Nucleus accumbens (tissue), 56 donors: ENCODE measurements at regions not wholly inside any gene's neighbourhood (a gene's known extent, or its start where the extent isn't known, plus 50 kb on each side); places are given as distances from the start of the nearest gene placed in this dataset.
"Not testable (repeated sequence)": the region's sequence is repeated elsewhere in the genome, so short reads cannot be mapped to it uniquely, and the experiment has no call there.

Experiments
- DNase-seq, 56 donors: peaks; one replicate each; lab custom pipeline; 2025; lab: John Stamatoyannopoulos, UW

DNA sequence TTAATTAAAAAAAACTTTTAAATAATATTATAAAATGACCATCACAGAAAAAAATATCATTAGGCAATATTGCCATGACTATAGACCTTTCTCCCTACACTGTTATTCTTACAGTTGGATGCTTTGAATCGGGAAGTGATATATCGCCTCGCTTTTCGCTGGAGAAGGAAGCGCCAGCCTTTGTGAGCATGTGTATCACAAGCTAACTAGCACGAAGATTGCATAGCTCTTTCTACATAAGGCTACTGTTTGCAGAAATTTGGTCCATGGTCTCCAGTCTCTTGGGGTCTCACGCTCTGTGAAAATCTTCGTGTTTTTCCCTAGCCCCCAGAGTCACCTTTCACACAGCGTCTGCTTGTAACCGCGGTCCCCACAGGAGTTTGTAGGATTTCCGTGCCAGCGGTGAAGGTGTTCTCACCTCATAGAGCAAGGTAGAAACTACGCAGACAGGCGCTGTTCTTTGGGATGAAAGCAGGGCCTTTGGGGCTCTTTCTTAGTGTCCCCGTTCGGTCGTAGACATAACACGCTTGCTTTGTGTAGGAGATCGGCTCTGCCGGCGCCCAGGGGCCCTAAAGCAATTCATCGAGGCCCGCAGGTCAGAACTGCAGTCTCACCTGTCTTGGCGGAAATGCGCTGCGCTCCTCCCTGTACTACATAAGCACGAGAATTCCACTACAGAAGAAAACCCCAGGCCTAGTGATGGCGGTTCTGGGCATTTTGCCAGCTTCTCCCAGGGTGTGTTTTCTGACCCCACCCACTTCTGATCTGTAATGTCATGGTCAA, 214.5 kb upstream of the NOTCH2NLA start:
- DNase-seq = not testable (repeated sequence)

DNA sequence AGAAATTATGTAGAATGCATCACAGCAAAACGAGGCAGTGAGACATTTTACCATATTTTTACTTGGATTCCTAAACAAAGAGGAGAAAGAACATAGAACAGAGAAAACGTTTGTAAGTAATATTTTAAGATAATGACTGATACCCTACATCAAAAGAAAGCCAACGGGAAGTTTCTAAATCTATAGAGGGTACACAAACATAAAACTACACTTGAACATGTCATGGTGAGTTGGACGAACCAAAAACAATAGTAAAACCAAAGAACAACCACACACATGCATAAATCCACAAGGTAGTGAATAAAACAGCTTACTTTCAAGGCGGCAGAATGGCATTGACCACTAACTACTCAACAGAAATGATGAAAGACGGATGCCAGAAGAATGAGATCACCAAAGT, 209.7 kb upstream of the NOTCH2NLA start:
- not testable (repeated sequence) for DNase-seq

DNA sequence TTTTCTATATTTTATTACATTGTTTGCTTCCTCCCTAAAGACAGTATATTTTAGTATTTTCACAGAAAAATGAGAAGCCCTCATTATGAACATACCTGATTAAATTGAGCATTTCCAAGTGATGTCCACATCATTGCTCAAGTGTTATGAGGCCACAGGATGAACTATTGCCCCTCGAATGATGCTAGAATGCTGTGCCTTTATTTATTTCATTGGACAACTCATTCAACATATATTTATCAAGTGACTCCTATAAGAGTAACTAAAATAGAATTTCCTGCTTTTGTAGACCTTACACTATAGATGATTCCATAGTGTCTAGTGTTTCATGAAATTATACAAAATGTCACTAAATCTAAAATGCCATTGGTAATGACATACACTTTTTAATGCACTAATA, 187.8 kb upstream of the NOTCH2NLA start:
- not testable (repeated sequence) for DNase-seq

DNA sequence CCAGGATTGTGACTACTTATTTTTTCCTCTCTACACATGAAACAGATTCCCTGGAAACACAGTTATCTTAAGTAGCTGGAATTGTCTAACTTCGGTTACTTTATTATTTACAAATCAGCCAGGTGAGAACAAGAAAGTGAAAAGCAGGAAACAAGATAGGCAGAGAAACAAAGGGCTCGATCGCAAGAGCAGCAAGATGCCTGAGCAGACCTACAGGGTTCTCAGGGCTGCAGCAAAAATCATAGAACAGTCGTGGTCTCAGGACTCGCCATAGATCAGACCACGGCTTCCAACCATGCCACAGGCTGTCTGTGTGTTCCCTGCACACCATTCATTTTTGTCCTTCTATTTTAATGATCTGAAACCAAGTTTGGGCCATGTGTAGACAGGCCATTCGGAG, 186.2 kb upstream of the NOTCH2NLA start:
- not testable (repeated sequence) for DNase-seq

DNA sequence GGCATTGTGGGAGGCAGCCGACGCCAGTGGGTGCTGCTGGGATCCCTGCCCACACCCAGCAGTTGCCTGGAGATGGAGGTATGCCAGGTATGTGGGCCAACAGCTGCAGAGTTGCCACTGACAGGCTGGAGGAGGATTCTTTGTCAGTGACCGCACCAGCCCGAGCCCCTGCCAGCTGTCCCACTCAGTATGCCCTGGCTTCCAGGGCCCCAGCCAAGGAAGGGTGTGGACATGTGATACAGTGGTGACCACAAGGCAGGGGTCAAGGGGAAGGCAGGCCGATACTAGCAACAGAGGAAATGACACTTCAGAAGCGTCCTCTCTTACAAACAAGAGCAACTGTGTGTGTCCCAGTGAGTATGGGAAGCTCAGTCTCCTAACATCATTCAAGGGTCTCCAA, 185.1 kb upstream of the NOTCH2NLA start:
- DNase-seq = not testable (repeated sequence)

DNA sequence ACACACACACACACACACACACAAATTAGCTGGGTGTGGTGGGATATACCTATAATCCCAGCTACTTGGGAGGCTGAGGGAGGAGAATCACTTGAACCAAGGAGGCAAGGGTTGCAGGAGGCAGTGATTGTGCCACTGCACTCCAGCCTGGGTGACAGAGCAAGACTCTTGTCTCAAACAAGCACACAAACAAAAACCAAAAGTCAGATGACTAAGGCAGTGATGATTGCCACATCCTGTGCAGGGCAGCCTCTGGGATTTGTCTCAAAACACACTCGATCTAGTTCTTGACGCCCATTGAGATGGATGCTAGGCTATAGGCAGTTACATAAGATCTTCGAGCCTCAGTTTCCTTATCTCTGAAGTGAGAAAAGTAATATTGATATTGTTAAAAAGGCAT, 183.1 kb upstream of the NOTCH2NLA start:
- not testable (repeated sequence) for DNase-seq

DNA sequence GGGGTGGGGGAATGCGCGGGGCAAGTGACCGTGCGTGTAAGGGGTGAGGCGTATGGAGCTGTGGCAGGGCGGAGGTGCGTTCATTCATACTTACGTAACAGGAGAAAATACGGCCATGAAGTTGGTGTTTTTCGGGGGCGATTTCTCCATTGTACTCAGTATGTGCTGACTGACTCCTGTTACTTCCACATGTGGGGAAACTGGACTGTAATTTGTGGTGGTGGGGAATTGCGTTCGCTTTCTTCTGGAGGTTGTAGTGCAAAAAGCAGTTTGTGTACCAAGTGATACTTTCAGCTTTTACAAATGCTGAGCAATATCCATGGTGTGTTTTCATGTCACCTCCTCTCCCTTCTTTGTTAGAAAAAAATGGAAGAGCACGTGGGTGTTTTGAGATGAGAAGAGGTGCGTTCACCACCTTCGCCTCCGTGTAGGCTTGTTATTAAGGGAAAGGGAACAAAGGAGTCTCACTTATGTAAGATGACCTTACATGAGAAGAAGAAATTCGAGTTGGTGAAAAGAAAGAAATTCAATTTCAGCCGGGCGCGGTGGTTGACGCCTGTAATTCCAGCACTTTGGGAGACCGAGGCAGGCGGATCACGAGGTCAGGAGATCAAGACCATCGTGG, 181.1 kb upstream of the NOTCH2NLA start:
- peak in 36 of 56 donors; percentile 5 to 77 (median 33) for DNase-seq

DNA sequence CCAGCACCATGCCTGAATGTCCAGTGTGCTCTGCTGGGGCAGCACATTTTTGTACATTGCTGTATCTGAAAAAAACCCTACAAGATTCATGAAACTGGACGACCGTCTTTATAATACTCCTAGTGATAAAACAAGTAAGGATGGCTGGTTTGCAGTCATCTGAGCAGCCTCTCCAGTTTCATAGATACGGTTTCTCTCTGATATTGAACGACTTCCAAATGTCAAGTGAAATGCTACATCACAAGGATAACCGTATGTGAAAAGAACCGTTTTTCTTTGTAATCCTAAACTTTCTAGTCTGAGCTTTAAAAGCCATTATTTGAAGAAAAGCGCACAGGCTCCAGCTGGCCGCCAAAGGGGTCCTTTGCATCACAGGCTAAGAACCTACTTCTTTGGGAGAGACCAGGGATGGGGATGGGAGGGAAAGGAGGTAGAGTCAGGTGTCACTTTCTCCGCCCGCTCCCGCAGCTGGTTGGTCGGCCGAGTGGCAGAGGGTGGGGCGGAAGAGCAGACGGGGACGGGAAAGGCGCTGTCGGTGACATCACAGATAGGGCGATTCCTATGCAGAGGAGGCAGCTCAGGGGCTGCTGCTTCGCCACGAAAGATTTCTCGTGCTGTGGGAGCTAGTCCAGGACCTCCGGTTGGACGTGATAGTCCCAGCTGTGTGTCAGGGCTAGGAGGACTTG, 180.4 kb upstream of the NOTCH2NLA start:
- DNase-seq = peak in 41 of 56 donors; percentile 1 to 85 (median 40)

DNA sequence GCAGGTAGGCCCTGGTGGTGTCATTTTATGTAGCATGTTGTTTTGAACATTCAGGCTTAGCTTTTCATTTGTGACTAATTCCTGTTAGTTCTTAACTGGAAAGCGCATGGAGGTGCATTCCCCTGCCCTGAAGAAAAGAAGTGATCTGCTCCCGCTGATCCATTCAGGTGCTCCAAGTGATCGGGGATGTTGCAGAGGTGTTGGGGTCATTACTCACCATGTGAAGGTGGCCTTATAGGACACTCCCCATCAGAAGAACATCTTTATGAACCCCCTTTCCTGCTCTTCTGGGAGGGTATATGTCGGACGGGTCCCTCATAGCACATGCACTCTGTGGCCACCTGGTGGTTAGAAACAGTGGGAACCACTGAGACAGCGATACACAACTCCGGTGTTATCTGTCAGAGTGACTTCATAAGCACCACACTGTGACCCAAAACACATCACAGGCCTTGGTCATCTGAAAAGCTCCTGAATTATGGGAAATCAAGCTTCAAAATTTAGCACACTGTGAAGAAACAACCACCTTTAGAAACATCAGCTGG, 172.5 kb upstream of the NOTCH2NLA start:
- not testable (repeated sequence) for DNase-seq

DNA sequence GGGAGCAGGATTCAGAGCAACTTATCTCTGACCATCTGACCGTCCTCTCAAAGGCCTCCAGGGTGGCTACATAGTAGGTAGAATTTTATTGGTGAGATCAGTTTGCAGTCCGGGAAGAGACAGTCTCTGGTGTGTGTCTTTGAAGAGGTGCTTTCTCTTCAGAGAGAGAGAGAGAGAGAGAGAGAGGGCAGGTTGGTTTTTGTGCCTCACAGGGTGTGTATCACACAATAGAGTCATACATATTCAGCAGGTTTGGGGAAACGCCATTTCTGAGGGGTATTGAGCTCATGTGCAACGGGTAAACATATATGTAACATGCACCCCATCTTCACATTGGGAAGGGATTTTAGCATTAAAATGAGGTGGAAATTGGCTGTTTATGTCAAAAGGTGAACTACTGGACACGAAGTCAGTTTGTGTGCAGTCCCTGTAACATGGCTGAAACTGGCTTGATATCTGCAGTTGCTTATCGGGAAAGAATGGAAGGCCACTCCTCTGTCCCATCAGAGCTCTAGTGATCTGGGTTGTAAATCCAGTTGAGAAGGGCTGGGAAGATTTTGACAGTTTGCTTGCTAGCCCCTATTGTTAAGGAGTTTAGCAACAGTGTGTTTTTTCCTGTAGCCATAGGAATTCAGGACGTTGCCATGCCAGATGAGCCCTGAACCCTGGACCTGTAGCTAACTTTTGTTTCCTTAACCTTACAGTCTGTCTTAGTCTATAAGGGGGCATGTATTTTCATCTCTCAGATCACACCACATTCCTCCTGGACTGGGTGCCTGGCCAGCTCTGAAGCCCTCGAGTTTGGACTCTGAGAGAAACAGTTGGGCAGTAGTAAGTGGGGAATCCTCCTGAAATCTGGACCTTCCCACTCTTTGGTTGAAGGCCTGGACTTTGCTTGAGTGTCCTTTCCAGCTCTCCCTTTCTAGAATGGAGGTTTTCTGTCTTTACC, 171.6 kb upstream of the NOTCH2NLA start:
- DNase-seq = not testable (repeated sequence)

DNA sequence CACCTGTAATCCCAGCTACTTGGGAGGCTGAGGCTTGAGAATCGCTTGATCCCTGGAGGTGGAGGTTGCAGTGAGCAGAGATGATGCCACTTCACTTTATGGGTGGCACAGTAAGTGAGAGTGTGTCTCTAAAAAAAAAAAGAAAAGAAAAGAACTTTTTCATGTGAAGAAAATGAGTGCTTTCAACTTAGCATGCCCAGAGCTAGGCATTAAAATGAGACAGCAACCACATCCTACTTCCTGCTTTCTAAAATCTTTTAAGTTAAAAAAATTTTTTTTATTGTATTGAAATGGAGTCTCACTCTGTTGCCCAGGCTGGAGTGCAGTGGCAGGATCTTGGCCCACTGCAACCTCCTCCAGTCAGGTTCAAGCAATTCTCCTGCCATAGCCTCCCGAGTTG, 170.4 kb upstream of the NOTCH2NLA start:
- not testable (repeated sequence) for DNase-seq

DNA sequence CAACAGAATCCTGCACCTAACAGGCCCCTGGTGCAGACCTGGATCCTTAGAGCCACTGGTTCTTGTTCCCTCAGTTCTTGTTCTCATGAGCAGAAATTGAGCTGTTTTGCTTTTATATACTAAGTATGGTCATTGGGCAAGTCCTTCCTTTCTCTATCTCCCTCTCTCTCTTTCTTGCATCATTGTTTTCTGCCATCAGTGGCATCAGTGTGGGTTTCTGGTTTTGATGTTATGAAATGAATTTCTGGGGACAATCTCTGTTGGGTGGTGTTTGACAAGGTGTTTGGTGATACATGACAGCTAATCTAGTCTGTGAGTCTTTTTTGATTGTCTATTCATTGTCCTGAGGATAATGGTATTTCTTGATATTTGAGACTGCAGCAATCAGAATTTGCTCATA, 168.0 kb upstream of the NOTCH2NLA start:
- not testable (repeated sequence) for DNase-seq

DNA sequence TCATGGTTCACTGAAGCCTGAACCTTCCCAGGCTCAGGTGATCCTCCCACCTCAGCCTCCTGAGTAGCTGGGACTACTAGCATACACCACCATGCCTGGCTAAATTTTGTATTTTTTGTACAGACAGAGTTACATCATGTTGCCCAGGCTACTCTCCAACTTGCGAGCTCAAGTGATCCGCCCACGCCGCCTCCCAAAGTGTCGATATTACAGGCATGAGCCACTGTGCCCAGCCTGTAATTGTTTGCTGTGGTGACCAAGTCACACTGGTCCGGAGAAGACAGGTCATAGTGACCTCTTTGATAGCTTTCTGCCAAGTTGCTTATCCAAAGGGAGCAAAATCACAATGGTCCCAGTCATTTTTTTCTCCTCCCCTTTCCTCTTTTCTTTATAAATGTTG, 167.4 kb upstream of the NOTCH2NLA start:
- not testable (repeated sequence) for DNase-seq

DNA sequence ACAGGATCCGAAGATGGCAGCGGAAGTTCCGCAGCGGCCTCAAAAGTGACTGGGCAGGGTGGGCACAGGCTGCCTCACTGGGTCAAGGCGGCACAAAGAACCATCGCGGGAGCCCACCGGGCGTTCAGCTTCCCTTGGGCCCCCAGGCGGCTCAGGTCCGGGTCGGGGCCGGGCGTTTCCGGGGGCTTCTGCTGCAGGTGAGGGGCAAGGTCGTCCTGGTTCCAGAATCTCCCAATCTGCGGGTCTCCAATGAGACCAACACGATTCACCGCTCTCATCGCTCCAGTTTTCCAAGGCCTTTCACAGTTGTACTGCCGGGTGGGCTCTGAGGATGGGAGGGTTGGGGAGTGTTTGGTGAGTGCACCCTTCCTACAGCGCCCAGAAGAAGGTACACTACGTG, 165.0 kb upstream of the NOTCH2NLA start:
- DNase-seq = not testable (repeated sequence)

DNA sequence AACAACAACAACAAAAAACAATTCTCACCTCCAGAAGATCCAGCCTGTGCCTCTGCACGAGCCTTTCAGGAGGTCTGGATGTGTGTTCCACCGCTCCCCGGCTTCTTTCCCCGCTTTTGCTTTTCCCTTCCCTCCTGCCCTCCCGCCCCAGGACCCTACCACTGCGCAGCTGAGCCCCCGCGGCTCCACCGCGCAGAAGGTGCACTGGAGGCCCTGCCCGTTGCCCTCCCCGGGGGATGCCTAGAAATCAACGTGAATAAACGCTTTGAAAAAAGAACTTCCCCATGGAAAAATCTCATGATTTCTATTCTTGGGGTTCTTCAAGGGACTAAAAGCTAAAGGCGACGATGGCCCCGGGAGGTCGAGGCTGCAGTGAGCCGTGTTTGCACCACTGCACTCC, 164.3 kb upstream of the NOTCH2NLA start:
- DNase-seq = not testable (repeated sequence)

DNA sequence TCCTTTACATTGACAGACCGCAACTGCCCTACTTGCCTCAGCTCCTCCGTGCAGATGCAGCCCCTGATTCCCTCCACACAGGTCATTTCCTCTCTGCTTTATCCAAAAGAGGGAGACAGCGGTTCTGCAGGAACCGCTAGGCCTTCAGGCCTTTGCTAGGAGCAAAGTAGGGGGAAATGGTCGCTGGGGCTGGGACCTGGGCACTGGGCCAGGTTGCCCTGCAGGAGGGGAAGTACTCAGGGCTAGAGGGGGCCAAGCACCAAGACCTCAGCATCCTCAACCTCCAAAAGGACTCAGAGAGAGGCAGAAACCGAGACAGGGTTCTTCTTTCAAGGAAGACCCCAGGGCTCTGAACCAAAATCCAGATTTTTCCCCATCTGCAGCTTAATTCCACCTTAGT, 160.4 kb upstream of the NOTCH2NLA start:
- DNase-seq = not testable (repeated sequence)

DNA sequence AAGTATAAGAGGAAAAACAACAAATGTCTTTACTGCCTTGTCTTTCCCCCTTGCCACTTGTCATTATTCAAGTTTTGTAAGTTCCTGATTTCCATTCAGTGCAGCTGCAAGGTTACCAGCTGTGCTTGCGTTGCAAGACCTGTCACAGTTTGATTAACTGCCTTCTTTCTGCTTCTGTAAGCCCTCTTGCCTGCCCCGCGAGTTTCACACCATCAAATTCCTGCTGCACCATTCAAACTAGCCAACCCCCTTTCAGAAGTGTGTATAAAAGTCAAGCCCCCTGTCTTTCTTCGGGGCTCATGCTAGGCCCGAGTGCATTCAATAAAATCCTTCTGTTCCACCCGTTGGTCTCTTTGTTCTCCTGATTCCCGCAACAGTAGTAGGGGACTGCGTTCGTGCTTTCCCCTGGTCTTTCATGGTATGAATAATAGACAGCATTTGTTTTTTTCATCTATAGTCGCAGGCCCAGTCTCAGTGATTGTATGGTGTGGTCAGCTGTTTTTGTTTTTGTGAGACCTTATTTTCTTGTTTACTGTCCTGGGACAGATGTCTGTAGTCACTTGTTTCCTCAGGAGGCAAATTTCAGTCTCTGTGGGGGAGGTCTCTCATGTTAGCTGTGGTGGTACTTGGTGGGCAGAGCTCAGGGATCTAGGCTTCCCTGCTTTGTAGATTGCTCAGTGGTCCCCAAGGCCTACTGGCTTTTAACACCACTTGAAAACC, 159.1 kb upstream of the NOTCH2NLA start:
- DNase-seq = peak in 1 of 56 donors; percentile 5

DNA sequence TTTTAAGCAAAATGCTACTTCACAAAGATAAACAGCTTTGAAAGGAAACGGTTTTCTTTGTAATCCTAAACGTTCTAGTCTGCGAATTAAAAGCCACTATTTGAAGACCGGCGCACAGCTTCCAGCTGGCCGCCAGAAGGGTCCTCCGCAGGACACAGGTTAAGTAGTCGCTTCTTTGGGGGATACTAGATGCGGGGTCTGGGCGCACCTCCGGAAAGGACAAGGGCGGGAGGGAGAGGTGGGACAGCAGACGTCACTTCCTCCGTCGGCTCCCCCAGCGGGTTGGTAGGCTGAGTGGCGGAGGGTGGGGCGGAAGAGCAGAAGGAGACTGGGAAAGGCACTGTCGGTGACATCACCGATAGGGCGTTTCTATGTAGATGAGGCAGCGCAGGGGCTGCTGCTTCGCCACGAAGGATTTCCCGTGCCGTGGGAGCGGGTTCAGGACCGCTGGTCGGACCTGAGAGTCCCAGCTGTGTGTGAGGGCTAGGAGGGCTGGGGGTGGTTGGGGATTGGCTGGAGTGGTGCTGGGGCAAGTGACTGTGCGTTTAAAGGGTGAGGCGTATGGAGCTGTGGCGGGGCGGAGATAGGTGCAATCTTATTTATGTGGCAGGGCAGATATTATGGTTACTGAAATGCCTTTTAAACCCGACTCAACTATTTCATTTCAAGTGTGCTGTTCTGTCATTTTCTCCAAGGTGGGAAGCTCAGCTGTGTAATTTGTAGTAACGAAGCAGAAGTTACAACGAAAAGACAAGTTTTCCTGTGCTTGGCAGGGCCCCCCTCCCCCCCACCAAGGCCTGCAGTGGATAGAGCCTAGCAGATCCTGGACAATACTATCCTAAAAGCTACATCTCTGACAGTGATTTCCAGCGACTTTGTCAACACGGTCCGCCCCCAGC, 158.3 kb upstream of the NOTCH2NLA start:
- DNase-seq = peak in 46 of 56 donors; percentile 6 to 84 (median 44)
